ENCODE measurements at regions not wholly inside any gene's neighbourhood (a gene's known extent, or its start where the extent isn't known, plus 50 kb on each side); places are given as distances from the start of the nearest gene placed in this dataset.
A peak's percentile ranks its signal among the peaks of the same experiment; 100 is the strongest.

DNA sequence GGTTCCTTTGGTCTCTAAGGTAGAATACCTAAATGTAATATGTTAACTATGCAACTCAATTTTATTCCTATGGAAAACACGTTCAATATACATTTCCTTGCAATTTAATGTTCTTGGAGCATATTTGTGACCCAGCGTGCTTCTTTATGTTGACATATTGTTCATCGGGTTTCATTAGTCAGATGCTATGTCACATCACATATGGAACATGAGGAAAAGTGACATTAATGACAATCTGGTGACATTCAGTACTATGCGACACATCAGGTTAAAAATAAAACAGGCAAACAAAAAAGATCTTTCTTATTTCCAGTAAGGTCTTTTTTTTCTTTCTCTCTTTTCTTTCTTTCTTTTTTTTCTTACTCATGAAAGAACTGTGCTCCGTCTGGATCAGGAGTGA is 135.6 kb upstream of the SMIM21 start:
- H3K27me3 ChIP-seq (ENCODE audit: control insufficient read depth, insufficient read depth, low read length), result no peaks in the 10 kb centered on the region
- no peak for DNase-seq
- H3K36me3 ChIP-seq (ENCODE audit: control insufficient read depth, insufficient read depth, low read length), result no peaks in the 10 kb centered on the region
- no peak overlapping the region for H3K27ac ChIP-seq (ENCODE audit: low read length)
- H3K4me1 ChIP-seq (ENCODE audit: control insufficient read depth, insufficient read depth, low read length), result no peaks in the 10 kb centered on the region
- WGBS (ENCODE audit: insufficient coverage, low lambda C conversion rate), result 92% methylated on average over 3 of the region's 5 CpGs
- peaks cover 2% of the 10 kb centered on the region for H3K9me3 ChIP-seq (ENCODE audit: control insufficient read depth, low read depth, low read length)
- H3K4me3 ChIP-seq (ENCODE audit: low read length), result no peak overlapping the region

GRCh38 chr18:75562216-75562615 is 134.7 kb upstream of the SMIM21 start:
- Histone ChIP-seq H3K36me3 (ENCODE audit: control insufficient read depth, insufficient read depth, low read length) (no peaks in the 10 kb centered on the region), H3K9me3 (ENCODE audit: control insufficient read depth, low read depth, low read length) (peaks cover 2% of the 10 kb centered on the region), H3K4me3 (ENCODE audit: low read length) (no peak overlapping the region), H3K4me1 (ENCODE audit: control insufficient read depth, insufficient read depth, low read length) (no peaks in the 10 kb centered on the region), H3K27me3 (ENCODE audit: control insufficient read depth, insufficient read depth, low read length) (no peaks in the 10 kb centered on the region), H3K27ac (ENCODE audit: low read length) (no peak overlapping the region)
- no peak for DNase-seq
- WGBS (ENCODE audit: insufficient coverage, low lambda C conversion rate), result 80% methylated on average over 1 of the region's 5 CpGs

DNA sequence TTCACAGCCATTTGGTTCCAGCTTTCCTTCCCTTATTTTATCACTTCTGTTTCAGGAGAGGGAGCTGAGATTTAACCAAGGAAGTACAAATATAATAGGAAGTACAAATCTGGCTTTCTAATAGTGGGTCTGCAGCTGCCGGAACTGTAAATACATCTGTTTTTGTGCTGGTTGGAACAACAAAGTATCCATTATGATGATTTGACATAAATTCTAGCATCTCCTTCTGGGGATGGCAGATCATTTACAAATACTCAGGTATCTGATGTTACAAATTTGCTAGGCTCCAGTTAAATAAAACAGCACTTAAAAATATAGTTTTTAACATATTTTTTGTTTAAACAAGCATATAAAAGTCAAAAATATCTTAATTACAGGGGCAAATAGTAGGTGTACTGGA is 131.3 kb upstream of the SMIM21 start:
- H3K27ac ChIP-seq (ENCODE audit: low read length), result no peak overlapping the region
- DNase-seq, result no peak
- no peaks in the 10 kb centered on the region for H3K27me3 ChIP-seq (ENCODE audit: control insufficient read depth, insufficient read depth, low read length)
- H3K4me1 ChIP-seq (ENCODE audit: control insufficient read depth, insufficient read depth, low read length), result no peaks in the 10 kb centered on the region
- H3K9me3 ChIP-seq (ENCODE audit: control insufficient read depth, low read depth, low read length), result peaks cover 2% of the 10 kb centered on the region
- no peak overlapping the region for H3K4me3 ChIP-seq (ENCODE audit: low read length)
- no CpG with 5 or more reads among the region's 1 CpG for WGBS (ENCODE audit: insufficient coverage, low lambda C conversion rate)
- H3K36me3 ChIP-seq (ENCODE audit: control insufficient read depth, insufficient read depth, low read length), result no peaks in the 10 kb centered on the region

DNA sequence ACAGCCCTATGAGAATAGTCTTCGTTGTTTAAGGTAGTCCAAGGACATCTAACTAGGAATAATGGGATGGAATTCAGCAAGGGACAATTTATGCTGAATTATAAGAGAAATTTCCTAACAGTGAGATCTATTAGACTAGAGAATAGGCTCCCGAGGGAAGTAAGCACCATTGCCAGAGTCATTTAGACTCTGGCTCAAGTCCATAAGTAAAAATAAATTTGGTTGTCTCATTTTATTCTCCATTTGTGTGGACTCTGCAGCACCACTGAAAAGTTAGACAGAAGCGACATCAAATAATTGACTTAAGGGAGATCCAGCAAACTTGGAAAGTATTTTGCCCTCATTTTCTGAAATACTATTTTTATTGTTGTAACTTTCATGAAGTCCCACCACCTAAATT is 129.3 kb upstream of the SMIM21 start:
- Histone ChIP-seq H3K4me1 (ENCODE audit: control insufficient read depth, insufficient read depth, low read length) (no peaks in the 10 kb centered on the region), H3K36me3 (ENCODE audit: control insufficient read depth, insufficient read depth, low read length) (no peaks in the 10 kb centered on the region), H3K27me3 (ENCODE audit: control insufficient read depth, insufficient read depth, low read length) (no peaks in the 10 kb centered on the region), H3K9me3 (ENCODE audit: control insufficient read depth, low read depth, low read length) (peaks cover 2% of the 10 kb centered on the region), H3K27ac (ENCODE audit: low read length) (no peak overlapping the region), H3K4me3 (ENCODE audit: low read length) (no peak overlapping the region)
- DNase-seq, result no peak
- 100% methylated on average over 1 of the region's 3 CpGs for WGBS (ENCODE audit: insufficient coverage, low lambda C conversion rate)

DNA sequence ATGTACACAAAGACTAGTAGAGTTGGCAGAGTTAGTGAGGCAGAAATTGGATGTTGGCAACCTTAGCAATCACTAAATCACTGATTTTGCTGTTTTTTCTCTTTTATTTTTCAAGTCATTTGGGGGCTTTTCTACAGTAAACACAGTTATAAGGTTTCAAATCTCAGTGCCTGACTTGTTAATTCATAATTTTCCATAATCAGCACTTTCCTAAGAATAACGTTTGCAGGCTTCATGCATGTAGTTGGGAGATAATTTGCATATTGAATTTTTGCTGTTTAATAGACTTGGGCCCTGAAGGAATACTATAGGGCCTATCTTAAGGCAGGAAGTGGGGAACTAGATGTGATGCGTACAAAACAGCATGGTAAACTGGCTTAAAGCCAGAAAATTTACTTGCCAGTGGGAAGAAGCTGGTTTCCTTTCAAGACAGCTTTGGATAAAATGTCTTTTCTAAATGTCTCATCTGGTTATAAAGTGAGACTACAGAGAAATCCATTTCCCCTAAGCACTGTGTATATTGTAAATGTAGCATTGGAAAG is 127.2 kb upstream of the SMIM21 start:
- no CpG with 5 or more reads among the region's 2 CpGs for WGBS (ENCODE audit: insufficient coverage, low lambda C conversion rate)
- Histone ChIP-seq H3K27me3 (ENCODE audit: control insufficient read depth, insufficient read depth, low read length) (no peaks in the 10 kb centered on the region), H3K4me1 (ENCODE audit: control insufficient read depth, insufficient read depth, low read length) (no peaks in the 10 kb centered on the region), H3K36me3 (ENCODE audit: control insufficient read depth, insufficient read depth, low read length) (no peaks in the 10 kb centered on the region), H3K27ac (ENCODE audit: low read length) (no peak overlapping the region), H3K9me3 (ENCODE audit: control insufficient read depth, low read depth, low read length) (no peaks in the 10 kb centered on the region), H3K4me3 (ENCODE audit: low read length) (no peak overlapping the region)
- no peak for DNase-seq

- DNase-seq, result no peak
- H3K4me3 ChIP-seq (ENCODE audit: low read length), result no peak overlapping the region
- WGBS (ENCODE audit: insufficient coverage, low lambda C conversion rate), result no CpG with 5 or more reads among the region's 7 CpGs
These were observed 126.7 kb upstream of the SMIM21 start for GRCh38 chr18:75554176-75554575.

DNA sequence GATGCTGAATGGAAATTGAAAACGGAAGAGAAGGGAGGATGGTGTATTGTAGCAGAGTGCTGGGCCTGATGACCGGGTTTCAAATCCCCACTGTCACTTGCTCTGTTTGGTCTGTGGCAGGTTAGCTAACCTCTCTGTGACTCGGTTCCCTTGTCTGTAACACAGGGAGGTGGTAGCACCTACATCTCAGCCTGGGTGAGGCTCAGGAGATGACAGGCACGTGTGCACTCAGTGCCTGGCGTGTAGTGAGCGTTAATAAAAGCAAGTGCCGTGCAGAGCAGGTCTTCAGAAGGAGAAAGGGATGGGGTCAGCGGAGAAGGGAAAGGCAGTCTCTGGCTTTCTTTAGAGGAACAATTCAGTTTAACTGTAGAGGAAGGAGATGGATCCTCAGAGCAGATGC is 125.5 kb upstream of the SMIM21 start:
- Histone ChIP-seq H3K27ac (ENCODE audit: low read length) (no peak overlapping the region), H3K4me1 (ENCODE audit: control insufficient read depth, insufficient read depth, low read length) (no peaks in the 10 kb centered on the region), H3K27me3 (ENCODE audit: control insufficient read depth, insufficient read depth, low read length) (no peaks in the 10 kb centered on the region), H3K9me3 (ENCODE audit: control insufficient read depth, low read depth, low read length) (no peaks in the 10 kb centered on the region), H3K36me3 (ENCODE audit: control insufficient read depth, insufficient read depth, low read length) (no peaks in the 10 kb centered on the region), H3K4me3 (ENCODE audit: low read length) (no peak overlapping the region)
- DNase-seq, result no peak
- 100% methylated on average over 3 of the region's 8 CpGs for WGBS (ENCODE audit: insufficient coverage, low lambda C conversion rate)

More at GRCh38 chr18:75554176-75554575, 126.7 kb upstream of the SMIM21 start:
- Histone ChIP-seq H3K27ac (ENCODE audit: low read length) (no peak overlapping the region), H3K4me1 (ENCODE audit: control insufficient read depth, insufficient read depth, low read length) (no peaks in the 10 kb centered on the region), H3K27me3 (ENCODE audit: control insufficient read depth, insufficient read depth, low read length) (no peaks in the 10 kb centered on the region), H3K9me3 (ENCODE audit: control insufficient read depth, low read depth, low read length) (no peaks in the 10 kb centered on the region), H3K36me3 (ENCODE audit: control insufficient read depth, insufficient read depth, low read length) (no peaks in the 10 kb centered on the region)

DNA sequence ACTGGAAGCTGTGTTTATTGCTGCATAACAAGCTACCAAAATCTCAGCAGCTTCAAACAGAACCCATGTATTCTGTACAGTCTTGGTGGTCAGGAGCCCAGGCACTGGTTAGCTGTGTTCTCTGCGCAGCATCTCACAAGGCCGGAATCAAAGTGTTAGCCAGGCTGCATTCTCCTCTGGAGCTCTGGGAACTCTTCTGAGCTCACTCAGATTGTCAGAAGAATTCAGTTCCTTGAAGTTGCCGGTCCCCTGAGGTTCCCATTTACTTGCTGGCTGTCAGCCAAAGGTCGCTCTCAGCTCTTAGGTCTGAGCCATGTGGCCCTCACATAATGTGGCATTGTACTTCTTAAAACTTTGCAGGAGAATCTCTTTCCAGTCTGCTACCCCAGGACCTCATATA is 123.6 kb upstream of the SMIM21 start:
- no peaks in the 10 kb centered on the region for H3K4me1 ChIP-seq (ENCODE audit: control insufficient read depth, insufficient read depth, low read length)
- WGBS (ENCODE audit: insufficient coverage, low lambda C conversion rate), result no CpG with 5 or more reads among the region's 4 CpGs
- no peaks in the 10 kb centered on the region for H3K36me3 ChIP-seq (ENCODE audit: control insufficient read depth, insufficient read depth, low read length)
- no peak overlapping the region for H3K4me3 ChIP-seq (ENCODE audit: low read length)
- H3K27ac ChIP-seq (ENCODE audit: low read length), result no peak overlapping the region
- no peaks in the 10 kb centered on the region for H3K9me3 ChIP-seq (ENCODE audit: control insufficient read depth, low read depth, low read length)
- no peaks in the 10 kb centered on the region for H3K27me3 ChIP-seq (ENCODE audit: control insufficient read depth, insufficient read depth, low read length)
- DNase-seq, result no peak

GRCh38 chr18:75548353-75548905 is 120.9 kb upstream of the SMIM21 start:
- no peaks in the 10 kb centered on the region for H3K9me3 ChIP-seq (ENCODE audit: control insufficient read depth, low read depth, low read length)
- H3K4me1 ChIP-seq (ENCODE audit: control insufficient read depth, insufficient read depth, low read length), result no peaks in the 10 kb centered on the region
- peak in 1 of 2 donors; percentile 15 for DNase-seq
- H3K27ac ChIP-seq (ENCODE audit: low read length), result no peak overlapping the region
- H3K36me3 ChIP-seq (ENCODE audit: control insufficient read depth, insufficient read depth, low read length), result no peaks in the 10 kb centered on the region
- 92% methylated on average over 2 of the region's 10 CpGs for WGBS (ENCODE audit: insufficient coverage, low lambda C conversion rate)
- H3K27me3 ChIP-seq (ENCODE audit: control insufficient read depth, insufficient read depth, low read length), result no peaks in the 10 kb centered on the region
- H3K4me3 ChIP-seq (ENCODE audit: low read length), result no peak overlapping the region

DNA sequence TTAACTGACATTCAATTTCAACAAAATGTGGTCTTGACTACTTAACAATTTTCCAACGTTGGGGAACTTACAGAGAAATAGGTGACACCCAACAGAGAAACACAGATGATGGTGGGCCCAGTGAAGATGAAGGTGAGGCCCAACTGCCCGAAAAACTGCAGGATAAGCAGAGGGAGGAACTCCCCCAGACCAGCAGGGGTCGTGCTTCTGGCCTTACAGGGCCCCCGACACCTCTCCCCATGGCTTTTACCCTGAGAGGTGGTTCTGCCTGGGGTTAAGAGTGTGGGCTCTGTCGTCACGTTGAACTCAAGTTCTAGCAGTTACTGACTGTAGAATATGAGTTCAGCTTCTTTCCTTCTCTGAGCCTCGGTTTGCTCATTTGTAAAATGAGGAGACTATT is 119.5 kb upstream of the SMIM21 start:
- Histone ChIP-seq H3K27ac (ENCODE audit: low read length) (no peak overlapping the region), H3K4me1 (ENCODE audit: control insufficient read depth, insufficient read depth, low read length) (no peaks in the 10 kb centered on the region), H3K27me3 (ENCODE audit: control insufficient read depth, insufficient read depth, low read length) (no peaks in the 10 kb centered on the region), H3K9me3 (ENCODE audit: control insufficient read depth, low read depth, low read length) (no peaks in the 10 kb centered on the region), H3K4me3 (ENCODE audit: low read length) (no peak overlapping the region), H3K36me3 (ENCODE audit: control insufficient read depth, insufficient read depth, low read length) (no peaks in the 10 kb centered on the region)
- no CpG with 5 or more reads among the region's 7 CpGs for WGBS (ENCODE audit: insufficient coverage, low lambda C conversion rate)
- no peak for DNase-seq

- no peak for DNase-seq
- Histone ChIP-seq H3K4me3 (ENCODE audit: low read length) (no peak overlapping the region), H3K4me1 (ENCODE audit: control insufficient read depth, insufficient read depth, low read length) (no peaks in the 10 kb centered on the region), H3K27ac (ENCODE audit: low read length) (no peak overlapping the region), H3K27me3 (ENCODE audit: control insufficient read depth, insufficient read depth, low read length) (no peaks in the 10 kb centered on the region), H3K36me3 (ENCODE audit: control insufficient read depth, insufficient read depth, low read length) (no peaks in the 10 kb centered on the region), H3K9me3 (ENCODE audit: control insufficient read depth, low read depth, low read length) (no peaks in the 10 kb centered on the region)
- WGBS (ENCODE audit: insufficient coverage, low lambda C conversion rate), result 100% methylated on average over 3 of the region's 6 CpGs
These were observed 117.7 kb upstream of the SMIM21 start for GRCh38 chr18:75545189-75545588.
